NCI-H1092 (cell line): ENCODE measurements at regions not wholly inside any gene's neighbourhood (a gene's known extent, or its start where the extent isn't known, plus 50 kb on each side); places are given as distances from the start of the nearest gene placed in this dataset.
"Not testable (repeated sequence)": the region's sequence is repeated elsewhere in the genome, so short reads cannot be mapped to it uniquely, and the experiment has no call there.

Experiments
- DNase-seq: peaks from one replicate; lab custom pipeline; 2025; lab: John Stamatoyannopoulos, UW

GRCh38 chr9:84054341-84055010 lies 73.9 kb downstream of the RMI1 start:
- no peak for DNase-seq

- DNase-seq: no peak
Observed at GRCh38 chr9:84057662-84058061, 77.1 kb downstream of the RMI1 start.

- no peak for DNase-seq
Observed at GRCh38 chr9:84059936-84060335, 79.3 kb downstream of the RMI1 start.

- DNase-seq: no peak
Observed at GRCh38 chr9:84061613-84062193, 81.1 kb downstream of the RMI1 start.

- no peak for DNase-seq
Observed at GRCh38 chr9:84062538-84062937, 81.9 kb downstream of the RMI1 start.

- DNase-seq: no peak
Observed at GRCh38 chr9:84067821-84068220, 87.2 kb downstream of the RMI1 start.

- DNase-seq: no peak
Observed at GRCh38 chr9:84068872-84069271, 88.3 kb downstream of the RMI1 start.

- DNase-seq: no peak
Observed at GRCh38 chr9:84070590-84070989, 90.0 kb downstream of the RMI1 start.

- no peak for DNase-seq
Observed at GRCh38 chr9:84072621-84073180, 92.1 kb downstream of the RMI1 start.

- DNase-seq: no peak
Observed at GRCh38 chr9:84075004-84075403, 94.4 kb downstream of the RMI1 start.

GRCh38 chr9:84076384-84076783 lies 95.8 kb downstream of the RMI1 start:
- no peak for DNase-seq

- not testable (repeated sequence) for DNase-seq
Observed at GRCh38 chr9:84077816-84078215, 97.2 kb downstream of the RMI1 start.

- no peak for DNase-seq
Observed at GRCh38 chr9:84079994-84080393, 99.4 kb downstream of the RMI1 start.

GRCh38 chr9:84101964-84102632 lies 121.5 kb downstream of the RMI1 start:
- DNase-seq: no peak

- DNase-seq: no peak
Observed at GRCh38 chr9:84103651-84104377, 123.2 kb downstream of the RMI1 start.

GRCh38 chr9:84107081-84107480 lies 126.5 kb downstream of the RMI1 start:
- no peak for DNase-seq

GRCh38 chr9:84107995-84108394 lies 127.4 kb downstream of the RMI1 start:
- DNase-seq: no peak

- no peak for DNase-seq
Observed at GRCh38 chr9:84111726-84112125, 131.1 kb downstream of the RMI1 start.

GRCh38 chr9:84121991-84122523 lies 141.5 kb downstream of the RMI1 start:
- DNase-seq: no peak

GRCh38 chr9:84122572-84122971 lies 142.0 kb downstream of the RMI1 start:
- no peak for DNase-seq

GRCh38 chr9:84123648-84124406 lies 143.2 kb downstream of the RMI1 start:
- DNase-seq: no peak
